ENCODE measurements at regions not wholly inside any gene's neighbourhood (a gene's known extent, or its start where the extent isn't known, plus 50 kb on each side); places are given as distances from the start of the nearest gene placed in this dataset.

- Histone ChIP-seq H3K9me3 (no peaks in the 10 kb centered on the region), H3K4me1 (no peaks in the 10 kb centered on the region), H3K27ac (no peak overlapping the region), H3K36me3 (no peaks in the 10 kb centered on the region), H3K4me3 (no peak overlapping the region), H3K27me3 (no peaks in the 10 kb centered on the region)
- intact Hi-C loops (cut with DNase I; ENCODE audit: low total_unique reads): no loop called here
- TF ChIP-seq POLR2A (IDR thresholded peaks at IDR 0.05): no peak
- DNase-seq: no peak
Observed at GRCh38 chr13:99797691-99798090, 173.9 kb downstream of the ZIC5 start.

- Histone ChIP-seq H3K4me3 (no peak overlapping the region), H3K4me1 (no peaks in the 10 kb centered on the region), H3K36me3 (no peaks in the 10 kb centered on the region), H3K9me3 (no peaks in the 10 kb centered on the region), H3K27ac (no peak overlapping the region), H3K27me3 (no peaks in the 10 kb centered on the region)
- DNase-seq: no peak
- TF ChIP-seq CTCF (IDR thresholded peaks at IDR 0.05) (no peak), POLR2A (IDR thresholded peaks at IDR 0.05) (no peak)
- intact Hi-C loops (cut with DNase I; ENCODE audit: low total_unique reads): no loop called here
Observed at GRCh38 chr13:99796175-99796819, 175.3 kb downstream of the ZIC5 start.

- intact Hi-C loops (cut with DNase I; ENCODE audit: low total_unique reads): no loop called here
- no peak overlapping the region for H3K4me3 ChIP-seq
- TF ChIP-seq POLR2A (IDR thresholded peaks at IDR 0.05): no peak
- TF ChIP-seq CTCF (IDR thresholded peaks at IDR 0.05): no peak
- DNase-seq: no peak
- no peaks in the 10 kb centered on the region for H3K4me1 ChIP-seq
- no peaks in the 10 kb centered on the region for H3K9me3 ChIP-seq
- no peak overlapping the region for H3K27ac ChIP-seq
- H3K36me3 ChIP-seq: no peaks in the 10 kb centered on the region
- no peaks in the 10 kb centered on the region for H3K27me3 ChIP-seq
Observed at GRCh38 chr13:99792079-99792921, 179.3 kb downstream of the ZIC5 start.

GRCh38 chr13:99782669-99783068, 188.9 kb downstream of the ZIC5 start:
- Histone ChIP-seq H3K4me3 (no peak overlapping the region), H3K27ac (no peak overlapping the region), H3K9me3 (peaks cover 0 to 19% of the 10 kb centered on the region in 2 donors), H3K4me1 (no peaks in the 10 kb centered on the region), H3K36me3 (no peaks in the 10 kb centered on the region), H3K27me3 (no peaks in the 10 kb centered on the region)
- TF ChIP-seq POLR2A (IDR thresholded peaks at IDR 0.05) (no peak), CTCF (IDR thresholded peaks at IDR 0.05) (no peak)
- intact Hi-C loops (cut with DNase I; ENCODE audit: low total_unique reads): no loop called here
- DNase-seq: no peak

GRCh38 chr13:99778500-99778899, 193.1 kb downstream of the ZIC5 start:
- H3K27ac ChIP-seq: no peak overlapping the region
- no peaks in the 10 kb centered on the region for H3K4me1 ChIP-seq
- peaks cover 0 to 16% of the 10 kb centered on the region in 2 donors for H3K9me3 ChIP-seq
- no peak for DNase-seq
- no peaks in the 10 kb centered on the region for H3K27me3 ChIP-seq
- intact Hi-C loops (cut with DNase I; ENCODE audit: low total_unique reads): no loop called here
- TF ChIP-seq POLR2A (IDR thresholded peaks at IDR 0.05): no peak
- TF ChIP-seq CTCF (IDR thresholded peaks at IDR 0.05): no peak
- no peak overlapping the region for H3K4me3 ChIP-seq
- no peaks in the 10 kb centered on the region for H3K36me3 ChIP-seq

Data from uterus (tissue), 3 donors.